CD4-positive, alpha-beta T cell treated with Interleukin-1 beta for 1 hour (primary cell): ENCODE measurements at regions not wholly inside any gene's neighbourhood (a gene's known extent, or its start where the extent isn't known, plus 50 kb on each side); places are given as distances from the start of the nearest gene placed in this dataset.
"Not testable (repeated sequence)": the region's sequence is repeated elsewhere in the genome, so short reads cannot be mapped to it uniquely, and the experiment has no call there.

Experiments
- DNase-seq, 2 donors: peaks; one replicate each; pipeline ENCODE4 v3.0.0-alpha.2; 2020 to 2022

DNA sequence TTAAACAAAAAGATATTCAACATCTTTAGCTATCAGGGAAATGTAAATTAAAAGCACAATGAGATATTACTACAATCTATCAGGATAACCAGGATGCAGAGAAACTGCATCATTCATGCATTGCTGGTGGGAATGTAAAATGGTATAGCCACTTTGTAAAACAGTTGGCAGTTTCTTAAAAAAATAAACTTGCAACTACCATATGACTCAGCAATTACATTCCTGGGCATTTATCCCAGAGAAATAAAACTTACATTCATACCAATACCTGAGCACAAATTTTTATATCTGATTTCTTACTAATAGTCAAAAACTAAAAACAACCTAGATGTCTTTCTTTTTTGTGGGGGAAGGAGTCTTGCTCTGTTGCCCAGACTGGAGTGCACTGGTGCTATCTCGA lies 190.3 kb upstream of the TAB2 start:
- DNase-seq = no peak

GRCh38 chr6:149128489-149129145 lies 188.9 kb upstream of the TAB2 start:
- peak in 1 of 2 donors; percentile 48 for DNase-seq

- DNase-seq = peak in 1 of 2 donors; percentile 39
Measured at GRCh38 chr6:149129371-149130077, 188.0 kb upstream of the TAB2 start.

GRCh38 chr6:149130090-149130489 lies 187.4 kb upstream of the TAB2 start:
- DNase-seq = no peak

DNA sequence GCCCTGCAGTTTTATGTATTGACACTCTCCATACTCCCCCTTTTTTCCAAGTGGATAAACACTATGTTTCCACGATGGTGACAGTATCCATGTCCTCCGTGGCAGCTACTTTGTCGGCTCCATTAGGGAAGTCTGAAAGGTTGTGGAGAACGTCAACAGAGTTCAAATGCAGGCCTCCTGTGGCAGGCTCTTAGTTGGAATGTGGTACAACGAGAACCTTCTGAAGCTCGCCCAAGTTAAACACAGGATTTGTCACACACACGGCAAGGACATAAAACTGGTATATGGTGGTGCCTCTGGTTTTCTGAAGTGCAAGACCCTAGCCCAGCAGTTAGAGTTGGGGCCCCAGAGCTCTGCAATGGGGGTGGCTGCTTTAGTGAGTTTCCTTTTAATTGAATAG lies 187.0 kb upstream of the TAB2 start:
- no peak for DNase-seq

GRCh38 chr6:149131891-149132290 lies 185.6 kb upstream of the TAB2 start:
- no peak for DNase-seq

GRCh38 chr6:149132336-149132735 lies 185.2 kb upstream of the TAB2 start:
- DNase-seq = no peak

- DNase-seq = no peak
Measured at GRCh38 chr6:149134511-149134933, 183.0 kb upstream of the TAB2 start.

GRCh38 chr6:149135809-149136208 lies 181.7 kb upstream of the TAB2 start:
- no peak for DNase-seq

- no peak for DNase-seq
Measured at GRCh38 chr6:149136273-149136912, 181.1 kb upstream of the TAB2 start.

DNA sequence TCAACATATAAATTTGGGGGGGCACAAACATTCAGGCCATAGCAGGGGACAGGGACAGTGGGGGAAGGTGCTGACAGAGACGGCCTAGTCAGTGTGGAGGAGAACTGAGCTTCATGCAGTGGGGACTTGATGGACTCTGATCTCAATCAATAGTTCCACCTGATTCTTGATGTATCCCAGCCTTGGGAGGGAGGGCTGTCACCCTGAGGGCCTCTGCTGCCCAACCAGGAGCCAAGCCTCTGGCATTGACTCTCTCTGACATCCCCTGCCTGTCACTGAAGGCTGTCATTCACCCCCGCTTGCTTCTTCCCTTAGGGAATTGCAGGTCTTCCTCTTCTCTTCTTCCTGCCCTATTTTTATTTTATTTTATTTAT lies 180.6 kb upstream of the TAB2 start:
- DNase-seq = no peak

GRCh38 chr6:149137594-149137993 lies 179.9 kb upstream of the TAB2 start:
- DNase-seq = no peak

DNA sequence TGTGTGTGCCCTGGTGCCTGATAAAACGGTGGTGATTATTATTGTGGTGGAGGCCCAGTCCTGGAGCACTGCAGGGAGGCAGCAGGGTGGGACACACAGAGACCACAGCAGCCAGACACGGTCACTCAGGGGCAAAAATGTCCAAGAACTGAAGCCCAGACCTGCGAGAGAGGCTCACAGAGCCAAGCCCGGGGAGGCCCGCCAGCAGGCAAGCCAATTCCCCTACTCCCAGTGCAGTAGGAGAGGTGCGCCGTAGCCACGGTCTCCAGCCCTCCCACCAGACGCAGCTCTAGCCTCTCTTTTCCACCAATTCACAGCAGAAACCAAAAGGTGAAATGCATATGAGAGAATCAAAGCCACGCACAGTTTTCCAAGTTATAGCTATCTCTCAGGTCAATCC lies 179.4 kb upstream of the TAB2 start:
- DNase-seq = no peak

GRCh38 chr6:149138699-149139294 lies 178.7 kb upstream of the TAB2 start:
- no peak for DNase-seq

DNA sequence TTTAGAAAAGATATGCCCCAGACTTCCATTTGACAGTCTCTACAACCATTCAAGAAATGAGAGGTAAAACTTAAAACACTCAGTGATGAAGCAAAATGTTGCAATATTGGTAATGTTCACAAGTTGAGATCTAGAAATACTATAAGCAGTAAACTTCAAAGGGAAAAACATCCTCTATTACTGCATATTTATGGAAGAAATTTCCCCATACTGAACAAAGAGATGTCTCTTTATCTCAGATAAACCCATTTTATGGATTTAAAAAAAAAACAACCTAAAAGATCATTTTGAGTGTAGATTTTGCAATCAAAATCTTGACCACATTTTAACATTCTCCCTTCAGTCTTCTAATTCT lies 177.8 kb upstream of the TAB2 start:
- DNase-seq = no peak

DNA sequence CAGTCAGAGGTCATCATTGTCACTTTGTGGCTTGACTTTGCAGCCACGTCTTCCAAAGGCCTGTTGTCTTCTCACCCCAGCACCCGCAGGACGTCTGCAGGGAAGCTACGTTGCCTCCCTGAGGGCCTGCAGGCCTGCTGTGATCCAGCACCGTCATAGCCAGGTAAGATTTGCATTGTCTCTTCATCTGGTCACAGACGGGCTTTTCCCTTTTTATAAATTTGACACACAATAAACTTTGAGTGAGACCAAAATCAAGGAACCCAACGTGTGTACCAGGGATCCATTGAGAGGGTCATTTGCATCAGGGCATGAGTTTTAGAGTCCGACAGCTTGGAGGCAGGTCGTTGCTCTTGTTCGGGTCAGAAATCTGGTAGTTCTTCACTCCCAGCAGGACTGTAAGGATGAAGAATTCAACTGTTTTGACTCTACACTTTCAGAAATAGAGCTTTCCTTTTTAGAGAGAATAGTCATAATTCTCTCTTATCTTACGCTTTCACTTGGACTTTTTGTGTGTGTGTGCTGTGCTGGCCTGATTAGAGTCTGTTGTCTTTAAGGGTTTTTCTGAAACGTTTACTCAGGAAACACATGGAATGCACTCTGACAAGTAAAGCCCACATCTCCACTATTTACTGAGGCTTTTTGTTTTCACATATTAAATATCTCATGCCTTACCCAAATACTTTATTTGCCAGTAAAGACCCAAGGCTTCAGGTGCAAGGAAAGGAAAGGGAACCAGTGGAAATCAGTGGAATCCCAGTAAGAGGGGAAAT lies 177.2 kb upstream of the TAB2 start:
- DNase-seq = peak; percentile 55 to 78

DNA sequence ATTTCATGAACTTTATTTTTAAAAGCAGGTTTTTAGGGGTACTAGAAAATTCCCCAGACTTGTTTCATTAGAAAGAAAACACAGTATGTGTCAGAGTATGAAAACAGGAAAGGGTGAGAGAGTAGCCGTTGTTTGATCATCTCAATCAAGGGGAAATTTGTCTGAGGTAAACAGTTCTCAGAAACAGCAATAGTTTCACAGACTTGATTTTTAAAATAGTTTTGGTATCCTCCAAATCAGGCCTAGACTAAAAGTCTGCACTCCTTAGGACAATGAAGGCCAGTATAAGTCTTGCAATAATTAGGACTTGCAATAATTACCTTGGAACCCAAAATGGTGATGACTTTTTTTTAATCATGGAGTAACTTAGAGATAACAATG lies 176.6 kb upstream of the TAB2 start:
- DNase-seq = peak in 1 of 2 donors; percentile 76

DNA sequence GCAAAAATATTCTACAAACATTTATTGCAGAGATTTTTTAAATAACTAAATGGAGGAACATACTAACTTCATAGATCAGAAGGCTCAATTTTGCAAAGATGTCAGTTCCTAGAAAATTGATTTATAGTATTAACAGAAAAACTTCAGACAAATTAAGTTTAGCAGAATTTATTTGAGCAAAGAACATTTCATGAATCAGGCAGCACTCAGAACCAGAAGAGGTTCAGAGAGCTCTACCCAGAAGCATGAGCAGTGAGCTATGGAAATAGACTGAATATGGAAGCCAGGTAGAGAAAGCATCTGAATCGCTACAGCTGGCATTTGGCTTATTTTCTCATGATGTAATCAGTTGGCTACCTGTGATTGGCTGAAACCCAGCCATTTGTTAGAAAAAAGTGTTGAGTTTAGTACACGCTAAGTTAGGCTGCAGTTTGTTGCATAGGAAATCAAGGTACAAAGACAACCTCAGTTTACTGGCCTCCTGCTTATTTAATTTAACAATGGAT lies 174.5 kb upstream of the TAB2 start:
- DNase-seq = no peak

DNA sequence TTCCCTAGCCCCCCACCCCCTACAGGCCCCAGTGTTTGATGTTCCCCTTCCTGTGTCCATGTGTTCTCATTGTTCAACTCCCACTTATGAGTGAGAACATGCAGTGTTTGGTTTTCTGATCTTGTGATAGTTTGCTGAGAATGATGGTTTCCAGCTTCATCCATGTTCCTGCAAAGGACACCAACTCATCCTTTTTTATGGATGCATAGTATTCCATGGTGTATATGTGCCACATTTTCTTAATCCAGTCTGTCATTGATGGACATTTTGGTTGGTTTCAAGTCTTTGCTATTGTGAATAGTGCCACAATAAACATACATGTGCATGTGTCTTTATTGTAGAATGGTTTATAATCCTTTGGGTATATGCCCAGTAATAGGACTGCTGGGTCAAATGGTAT lies 171.7 kb upstream of the TAB2 start:
- not testable (repeated sequence) for DNase-seq

GRCh38 chr6:149147195-149147594 lies 170.3 kb upstream of the TAB2 start:
- DNase-seq = no peak

DNA sequence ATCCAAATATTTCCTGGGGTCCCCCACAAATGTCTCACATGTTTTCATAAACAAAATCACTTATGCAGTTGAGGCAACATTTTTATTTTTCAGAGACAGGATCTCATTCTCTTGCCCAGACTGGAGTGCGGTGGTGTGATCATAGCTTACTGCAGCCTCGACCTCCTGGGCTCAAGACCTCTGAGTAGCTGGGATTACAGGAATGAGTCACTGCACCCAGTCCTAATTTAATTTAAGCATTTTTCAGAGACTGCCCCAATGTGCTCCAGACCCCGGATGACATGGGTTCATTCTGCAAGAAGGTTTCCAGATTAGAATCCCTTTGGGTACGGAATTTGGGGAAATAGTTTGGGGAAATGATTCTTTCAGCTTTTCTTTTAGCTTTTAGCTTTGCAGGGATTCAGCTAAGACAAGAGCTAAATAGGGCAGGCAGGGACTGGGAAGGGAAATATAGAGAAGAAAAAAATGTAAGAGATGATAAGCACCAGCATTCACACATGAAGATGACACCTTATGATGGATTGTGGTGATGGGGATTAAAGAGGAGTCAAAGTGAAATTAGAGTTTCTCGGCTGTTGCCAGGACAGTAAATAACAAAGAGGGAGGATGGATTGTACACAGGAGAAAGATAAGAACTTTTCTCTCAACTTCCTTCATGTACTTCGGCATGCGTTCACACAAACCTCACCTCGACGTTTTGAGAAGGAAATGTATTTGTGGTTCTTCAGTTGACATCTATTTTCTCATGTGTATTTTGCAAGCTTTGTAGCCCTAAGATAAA lies 169.4 kb upstream of the TAB2 start:
- peak in 1 of 2 donors; percentile 74 for DNase-seq

GRCh38 chr6:149149653-149150052 lies 167.9 kb upstream of the TAB2 start:
- no peak for DNase-seq
